ENCODE measurements at regions not wholly inside any gene's neighbourhood (a gene's known extent, or its start where the extent isn't known, plus 50 kb on each side); places are given as distances from the start of the nearest gene placed in this dataset.

DNA sequence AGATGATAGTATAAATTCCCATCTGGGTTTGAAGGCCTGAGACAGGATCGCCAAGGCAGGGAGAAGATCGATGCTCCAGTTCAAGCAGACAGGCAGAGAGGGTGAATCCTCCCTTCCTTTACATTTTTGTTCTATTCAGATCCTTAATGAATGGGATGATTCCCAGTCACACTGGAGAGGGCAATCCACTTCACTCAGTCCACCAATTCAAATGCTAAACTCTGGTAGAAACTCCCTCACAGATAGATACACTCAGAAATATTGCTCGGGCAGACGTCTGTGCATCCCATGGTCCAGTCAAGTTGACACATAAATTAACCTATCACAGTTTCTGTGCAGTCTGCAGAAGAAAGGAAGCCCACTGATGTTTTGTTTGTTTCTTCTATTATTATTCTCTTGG is 193.1 kb upstream of the ZNF462 start:
- no CpG with 5 or more reads among the region's 4 CpGs for WGBS (ENCODE audit: insufficient coverage)

DNA sequence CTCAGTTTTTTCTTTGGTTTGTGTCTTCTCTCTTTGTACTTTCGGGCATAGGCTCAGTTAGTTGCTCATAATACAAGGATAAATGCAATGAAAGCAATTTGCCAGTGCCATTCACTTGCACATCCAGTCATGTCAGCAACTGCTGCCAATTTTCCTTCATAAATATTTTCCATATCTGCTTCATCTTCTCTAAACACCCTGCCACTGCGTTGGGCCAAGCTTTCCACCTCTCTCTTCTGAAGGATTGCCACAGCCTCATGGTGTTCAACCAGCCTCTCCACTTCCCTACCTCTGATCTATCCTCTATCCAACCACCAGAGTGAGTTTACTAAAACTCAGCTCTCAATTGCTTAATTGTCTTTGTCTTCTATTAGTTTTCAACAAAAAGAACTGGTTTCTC is 192.5 kb upstream of the ZNF462 start:
- Histone ChIP-seq H3K27ac (ENCODE audit: low read length) (no peak overlapping the region), H3K4me3 (ENCODE audit: control insufficient read depth in 1 of 2, extremely low read depth in 1 of 2, low read length in 1 of 2) (no peak overlapping the region), H3K4me1 (ENCODE audit: control insufficient read depth in 1 of 2, extremely low read depth in 1 of 2, insufficient read depth in 2 of 2, low read length in 2 of 2) (no peaks in the 10 kb centered on the region), H3K27me3 (replicated peaks in 1 of 2; ENCODE audit: control insufficient read depth in 2 of 2, extremely low read depth in 1 of 2, insufficient read depth in 2 of 2, low read length in 1 of 2) (no peaks in the 10 kb centered on the region), H3K36me3 (ENCODE audit: control insufficient read depth in 2 of 2, extremely low read depth in 1 of 2, insufficient read depth in 1 of 2, low read length in 1 of 2) (no peaks in the 10 kb centered on the region), H3K9me3 (peaks cover 2% of the 10 kb centered on the region)
- 68% methylated on average over 2 of the region's 2 CpGs for WGBS (ENCODE audit: insufficient coverage)
- Mint-ChIP-seq H3K4me1 (no peaks in the 10 kb centered on the region), H3K9me3 (peaks cover 4 to 13% (median 4%) of the 10 kb centered on the region in 3 donors), H3K27me3 (no peaks in the 10 kb centered on the region), H3K4me3 (no peak overlapping the region), H3K36me3 (no peaks in the 10 kb centered on the region), H3K27ac (no peak overlapping the region)
- ChIA-PET POLR2A (no interaction called here), CTCF (no interaction called here)
- no peak for DNase-seq
- no peak for ATAC-seq (replicated peaks in 1 of 4)

More for the DNA sequence above, 193.1 kb upstream of the ZNF462 start:
- ChIA-PET POLR2A (no interaction called here), CTCF (no interaction called here)
- no peak for ATAC-seq (replicated peaks in 1 of 4)
- H3K27me3 Mint-ChIP-seq, result no peaks in the 10 kb centered on the region
- Histone ChIP-seq H3K36me3 (ENCODE audit: control insufficient read depth in 2 of 2, extremely low read depth in 1 of 2, insufficient read depth in 1 of 2, low read length in 1 of 2) (no peaks in the 10 kb centered on the region), H3K4me3 (ENCODE audit: control insufficient read depth in 1 of 2, extremely low read depth in 1 of 2, low read length in 1 of 2) (no peak overlapping the region), H3K9me3 (peaks cover 2% of the 10 kb centered on the region), H3K27me3 (replicated peaks in 1 of 2; ENCODE audit: control insufficient read depth in 2 of 2, extremely low read depth in 1 of 2, insufficient read depth in 2 of 2, low read length in 1 of 2) (no peaks in the 10 kb centered on the region), H3K27ac (ENCODE audit: low read length) (no peak overlapping the region), H3K4me1 (ENCODE audit: control insufficient read depth in 1 of 2, extremely low read depth in 1 of 2, insufficient read depth in 2 of 2, low read length in 2 of 2) (no peaks in the 10 kb centered on the region)
- no peak for DNase-seq
- peaks cover 0 to 13% (median 0%) of the 10 kb centered on the region in 3 donors for H3K9me3 Mint-ChIP-seq
- no peaks in the 10 kb centered on the region for H3K36me3 Mint-ChIP-seq
- H3K4me3 Mint-ChIP-seq, result no peak overlapping the region
- no peaks in the 10 kb centered on the region for H3K4me1 Mint-ChIP-seq
- no peak overlapping the region for H3K27ac Mint-ChIP-seq

DNA sequence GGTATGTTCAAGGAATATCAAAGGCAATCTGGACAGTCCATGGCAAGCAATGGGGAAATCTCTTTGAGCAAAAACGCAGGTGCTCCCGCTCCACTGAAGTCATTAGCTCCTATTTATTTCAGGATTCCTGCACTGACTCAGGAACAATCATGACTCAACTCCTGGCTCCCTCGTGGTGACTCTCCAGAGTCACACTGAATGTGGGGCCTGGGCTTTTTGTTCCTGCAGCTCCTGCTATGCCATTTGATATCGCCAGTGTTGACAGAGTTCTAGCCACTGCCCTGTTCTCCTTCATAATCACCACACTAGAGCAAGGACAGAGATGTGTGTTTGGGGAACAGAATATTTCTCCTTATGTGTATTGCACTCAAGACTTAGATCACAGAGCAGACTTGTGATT is 187.2 kb upstream of the ZNF462 start:
- Histone ChIP-seq H3K4me3 (ENCODE audit: control insufficient read depth in 1 of 2, extremely low read depth in 1 of 2, low read length in 1 of 2) (no peak overlapping the region), H3K27ac (ENCODE audit: low read length) (no peak overlapping the region), H3K27me3 (replicated peaks in 1 of 2; ENCODE audit: control insufficient read depth in 2 of 2, extremely low read depth in 1 of 2, insufficient read depth in 2 of 2, low read length in 1 of 2) (no peaks in the 10 kb centered on the region), H3K36me3 (ENCODE audit: control insufficient read depth in 2 of 2, extremely low read depth in 1 of 2, insufficient read depth in 1 of 2, low read length in 1 of 2) (no peaks in the 10 kb centered on the region), H3K4me1 (ENCODE audit: control insufficient read depth in 1 of 2, extremely low read depth in 1 of 2, insufficient read depth in 2 of 2, low read length in 2 of 2) (no peaks in the 10 kb centered on the region), H3K9me3 (no peaks in the 10 kb centered on the region)
- H3K4me3 Mint-ChIP-seq, result no peak overlapping the region
- no peaks in the 10 kb centered on the region for H3K27me3 Mint-ChIP-seq
- H3K36me3 Mint-ChIP-seq, result no peaks in the 10 kb centered on the region
- ATAC-seq (replicated peaks in 1 of 4) (no peak), DNase-seq (no peak)
- CTCF ChIA-PET, result no interaction called here
- H3K4me1 Mint-ChIP-seq, result no peaks in the 10 kb centered on the region
- POLR2A ChIA-PET, result no interaction called here
- no peak overlapping the region for H3K27ac Mint-ChIP-seq
- peaks cover 4 to 18% (median 5%) of the 10 kb centered on the region in 3 donors for H3K9me3 Mint-ChIP-seq
- 93% methylated on average over 3 of the region's 4 CpGs for WGBS (ENCODE audit: insufficient coverage)

DNA sequence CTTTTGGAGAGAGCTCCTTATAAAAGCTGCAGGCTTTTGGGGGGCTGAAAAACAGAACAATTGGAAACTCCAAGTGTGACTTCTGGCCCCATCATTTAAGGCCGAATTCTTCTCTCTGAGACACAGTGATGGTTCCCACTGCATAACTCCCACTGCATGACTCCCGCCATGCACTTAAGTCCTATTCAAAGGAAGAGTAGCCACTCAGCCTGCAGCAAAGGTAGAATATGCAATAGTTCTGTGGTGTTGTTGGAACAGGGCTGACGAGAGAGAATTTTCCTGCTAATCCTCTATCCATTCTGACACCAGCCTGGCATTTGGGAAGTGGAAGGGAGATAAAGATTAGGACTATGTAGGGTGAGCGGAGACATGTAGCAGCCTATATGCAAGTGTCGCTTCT is 185.6 kb upstream of the ZNF462 start:
- ChIA-PET CTCF (interaction anchor here in 1 of 2 donors (0.7 kb wide), 1 partner anchor 736 kb away, joined by 10 read pairs; no protein-coding TSS in a partner anchor), POLR2A (no interaction called here)
- no peak for ATAC-seq (replicated peaks in 1 of 4)
- no peaks in the 10 kb centered on the region for H3K4me1 Mint-ChIP-seq
- no peaks in the 10 kb centered on the region for H3K36me3 Mint-ChIP-seq
- no peak overlapping the region for H3K27ac Mint-ChIP-seq
- no peaks in the 10 kb centered on the region for H3K27me3 Mint-ChIP-seq
- H3K9me3 ChIP-seq, result no peaks in the 10 kb centered on the region
- H3K9me3 Mint-ChIP-seq, result peaks cover 7 to 25% (median 10%) of the 10 kb centered on the region in 3 donors
- no peaks in the 10 kb centered on the region for H3K27me3 ChIP-seq (replicated peaks in 1 of 2; ENCODE audit: control insufficient read depth in 2 of 2, extremely low read depth in 1 of 2, insufficient read depth in 2 of 2, low read length in 1 of 2)
- H3K4me3 ChIP-seq (ENCODE audit: control insufficient read depth in 1 of 2, extremely low read depth in 1 of 2, low read length in 1 of 2), result no peak overlapping the region
- H3K36me3 ChIP-seq (ENCODE audit: control insufficient read depth in 2 of 2, extremely low read depth in 1 of 2, insufficient read depth in 1 of 2, low read length in 1 of 2), result no peaks in the 10 kb centered on the region
- no peak overlapping the region for H3K4me3 Mint-ChIP-seq
- no peak for DNase-seq
- no peaks in the 10 kb centered on the region for H3K4me1 ChIP-seq (ENCODE audit: control insufficient read depth in 1 of 2, extremely low read depth in 1 of 2, insufficient read depth in 2 of 2, low read length in 2 of 2)
- WGBS (ENCODE audit: insufficient coverage), result no CpG with 5 or more reads among the region's 5 CpGs
- no peak overlapping the region for H3K27ac ChIP-seq (ENCODE audit: low read length)

DNA sequence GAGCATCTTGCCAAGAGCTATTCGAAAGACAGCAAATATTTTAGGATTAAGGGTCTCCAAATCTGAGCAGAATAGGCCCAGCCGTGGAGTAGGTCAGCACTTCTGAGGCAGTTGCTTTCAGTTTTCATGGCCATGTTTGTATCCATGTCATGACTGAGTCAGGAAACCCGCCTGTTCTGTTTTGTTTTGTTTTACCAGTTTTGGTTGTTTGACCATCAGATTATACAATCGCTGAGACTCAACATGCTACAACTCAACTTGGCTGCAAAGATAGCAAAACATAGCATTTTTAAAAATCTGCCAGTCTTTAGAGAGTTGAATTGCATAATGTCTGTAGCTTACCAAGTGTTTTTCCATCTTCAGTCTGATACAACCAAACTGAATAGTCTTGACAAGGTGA is 185.1 kb upstream of the ZNF462 start:
- CTCF ChIA-PET, result no interaction called here
- H3K4me1 ChIP-seq (ENCODE audit: control insufficient read depth in 1 of 2, extremely low read depth in 1 of 2, insufficient read depth in 2 of 2, low read length in 2 of 2), result no peaks in the 10 kb centered on the region
- Mint-ChIP-seq H3K9me3 (peaks cover 7 to 25% (median 10%) of the 10 kb centered on the region in 3 donors), H3K4me1 (no peaks in the 10 kb centered on the region), H3K27me3 (no peaks in the 10 kb centered on the region), H3K27ac (no peak overlapping the region), H3K36me3 (no peaks in the 10 kb centered on the region), H3K4me3 (no peak overlapping the region)
- H3K9me3 ChIP-seq, result no peaks in the 10 kb centered on the region
- H3K4me3 ChIP-seq (ENCODE audit: control insufficient read depth in 1 of 2, extremely low read depth in 1 of 2, low read length in 1 of 2), result no peak overlapping the region
- ATAC-seq (replicated peaks in 1 of 4) (no peak), DNase-seq (no peak)
- no peaks in the 10 kb centered on the region for H3K27me3 ChIP-seq (replicated peaks in 1 of 2; ENCODE audit: control insufficient read depth in 2 of 2, extremely low read depth in 1 of 2, insufficient read depth in 2 of 2, low read length in 1 of 2)
- 87% methylated on average over 3 of the region's 4 CpGs for WGBS (ENCODE audit: insufficient coverage)
- H3K27ac ChIP-seq (ENCODE audit: low read length), result no peak overlapping the region
- no peaks in the 10 kb centered on the region for H3K36me3 ChIP-seq (ENCODE audit: control insufficient read depth in 2 of 2, extremely low read depth in 1 of 2, insufficient read depth in 1 of 2, low read length in 1 of 2)
- POLR2A ChIA-PET, result no interaction called here

DNA sequence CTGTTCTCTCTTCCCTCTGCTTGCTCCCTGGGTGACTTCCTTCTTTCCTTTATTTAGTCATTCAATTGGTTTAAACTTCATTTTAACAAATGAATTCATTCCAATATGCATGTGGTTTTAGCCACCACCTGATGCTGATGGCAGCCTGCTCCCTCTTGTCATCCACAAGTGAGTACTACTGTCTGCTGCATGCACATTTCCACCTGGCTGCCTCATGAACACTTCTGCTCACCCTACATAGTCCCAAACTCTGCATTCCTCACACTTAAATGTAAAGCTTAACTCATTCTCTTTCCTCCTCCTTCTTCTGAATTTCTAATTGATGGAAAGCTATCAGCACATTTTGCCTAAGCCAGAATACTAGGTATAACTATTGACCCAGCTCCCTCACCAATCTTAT is 184.7 kb upstream of the ZNF462 start:
- H3K9me3 ChIP-seq, result no peaks in the 10 kb centered on the region
- H3K27me3 Mint-ChIP-seq, result no peaks in the 10 kb centered on the region

DNA sequence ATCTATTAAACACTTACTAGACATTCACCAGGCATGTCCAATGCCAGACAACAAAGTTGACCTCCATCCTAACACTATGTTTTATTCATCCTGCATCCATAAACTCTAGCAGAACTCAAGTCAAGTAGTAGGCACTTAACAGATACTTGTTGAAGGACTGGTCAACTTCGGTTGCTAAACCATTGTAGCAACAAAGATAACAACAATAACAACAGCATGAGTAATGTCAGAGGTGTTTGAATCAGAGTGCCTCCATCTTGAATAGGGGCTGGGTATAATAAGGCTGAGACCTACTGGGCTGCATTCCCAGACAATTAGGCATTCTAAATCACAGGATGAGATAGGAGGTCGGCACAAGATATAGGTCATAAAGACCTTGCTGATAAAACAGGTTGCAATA is 180.5 kb upstream of the ZNF462 start:
- no peaks in the 10 kb centered on the region for H3K36me3 ChIP-seq (ENCODE audit: control insufficient read depth in 2 of 2, extremely low read depth in 1 of 2, insufficient read depth in 1 of 2, low read length in 1 of 2)
- POLR2A ChIA-PET, result no interaction called here
- DNase-seq, result no peak
- peaks cover 3 to 16% (median 5%) of the 10 kb centered on the region in 3 donors for H3K9me3 Mint-ChIP-seq
- no peak overlapping the region for H3K27ac Mint-ChIP-seq
- no peak for ATAC-seq (replicated peaks in 1 of 4)
- no CpG with 5 or more reads among the region's 2 CpGs for WGBS (ENCODE audit: insufficient coverage)
- H3K27me3 Mint-ChIP-seq, result peaks cover 0 to 5% of the 10 kb centered on the region in 2 donors
- CTCF ChIA-PET, result no interaction called here
- H3K4me3 ChIP-seq (ENCODE audit: control insufficient read depth in 1 of 2, extremely low read depth in 1 of 2, low read length in 1 of 2), result no peak overlapping the region
- no peaks in the 10 kb centered on the region for H3K4me1 Mint-ChIP-seq
- no peaks in the 10 kb centered on the region for H3K4me1 ChIP-seq (ENCODE audit: control insufficient read depth in 1 of 2, extremely low read depth in 1 of 2, insufficient read depth in 2 of 2, low read length in 2 of 2)
- H3K4me3 Mint-ChIP-seq, result no peak overlapping the region
- no peaks in the 10 kb centered on the region for H3K36me3 Mint-ChIP-seq
- H3K27me3 ChIP-seq (replicated peaks in 1 of 2; ENCODE audit: control insufficient read depth in 2 of 2, extremely low read depth in 1 of 2, insufficient read depth in 2 of 2, low read length in 1 of 2), result no peaks in the 10 kb centered on the region
- no peaks in the 10 kb centered on the region for H3K9me3 ChIP-seq
- no peak overlapping the region for H3K27ac ChIP-seq (ENCODE audit: low read length)

More for the DNA sequence above, 184.7 kb upstream of the ZNF462 start:
- H3K4me3 Mint-ChIP-seq, result no peak overlapping the region
- H3K27ac ChIP-seq (ENCODE audit: low read length), result no peak overlapping the region
- H3K4me1 Mint-ChIP-seq, result no peaks in the 10 kb centered on the region
- no peaks in the 10 kb centered on the region for H3K4me1 ChIP-seq (ENCODE audit: control insufficient read depth in 1 of 2, extremely low read depth in 1 of 2, insufficient read depth in 2 of 2, low read length in 2 of 2)
- H3K9me3 Mint-ChIP-seq, result peaks cover 7 to 25% (median 10%) of the 10 kb centered on the region in 3 donors
- ChIA-PET POLR2A (interaction anchor here in 1 of 2 donors (0.6 kb wide), 1 partner anchor 15 kb away, joined by 5 read pairs; no protein-coding TSS in a partner anchor), CTCF (no interaction called here)
- DNase-seq (no peak), ATAC-seq (replicated peaks in 1 of 4) (no peak)
- no peaks in the 10 kb centered on the region for H3K36me3 ChIP-seq (ENCODE audit: control insufficient read depth in 2 of 2, extremely low read depth in 1 of 2, insufficient read depth in 1 of 2, low read length in 1 of 2)
- H3K36me3 Mint-ChIP-seq, result no peaks in the 10 kb centered on the region
- H3K27me3 ChIP-seq (replicated peaks in 1 of 2; ENCODE audit: control insufficient read depth in 2 of 2, extremely low read depth in 1 of 2, insufficient read depth in 2 of 2, low read length in 1 of 2), result no peaks in the 10 kb centered on the region
- H3K27ac Mint-ChIP-seq, result no peak overlapping the region
- no peak overlapping the region for H3K4me3 ChIP-seq (ENCODE audit: control insufficient read depth in 1 of 2, extremely low read depth in 1 of 2, low read length in 1 of 2)

Measured in T-cell (primary cell).